HCT116 (cell line): ENCODE measurements at regions not wholly inside any gene's neighbourhood (a gene's known extent, or its start where the extent isn't known, plus 50 kb on each side); places are given as distances from the start of the nearest gene placed in this dataset.

Experiments
- ATAC-seq: fragments of 200-7000 bp; cut with Tn5 transposase; 2 replicates; pipeline ENCODE4 v1.9.1; 2020; ENCODE audit warnings: mild to moderate bottlenecking, moderate library complexity
- BruUV-seq: library from RNA; stranded (reverse); fragments of 400-500 nt; replicated peaks from 2 replicates; lab custom pipeline; 2021; lab: Mats Ljungman, UMichigan
- CTCF ChIA-PET: fragments of 300-600 bp; sonication (Branson Sonifier 250); formaldehyde crosslinking; loops from one replicate; lab custom pipeline; 2021; ENCODE audit warnings: antibody characterized with exemption; lab: Charles Lee
- POLR2A ChIA-PET: fragments of 300-600, 350-600 bp; sonication (Branson Sonifier 250); formaldehyde crosslinking; loops from one replicate; lab custom pipeline; 2021; ENCODE audit warnings: antibody characterized with exemption; lab: Charles Lee
- RAD21 ChIA-PET, 2 experiments: fragments of 300-600 bp; sonication (Branson Sonifier 250); formaldehyde crosslinking; loops; one replicate each; lab custom pipeline; 2023; ENCODE audit warnings: low total read pairs in 2 of 2; ENCODE audit not compliant: uncharacterized antibody in 2 of 2, unreplicated experiment in 2 of 2, low non-redundant PET in 1 of 2; lab: Charles Lee
- DNase-seq: peaks from one replicate; pipeline ENCODE4 v3.0.0-alpha.2; 2010; ENCODE audit warnings: low read depth, low spot score
- H2AFZ ChIP-seq: fragments of 200-600 bp; shearing (Covaris generic), sonication (generic); 2 replicates; pipeline ENCODE4 v1.6.1; 2017; ENCODE audit warnings: low read depth, mixed run types, mixed read lengths, antibody characterized with exemption, low read length; ENCODE audit not compliant: poor library complexity, severe bottlenecking
- H3K27ac ChIP-seq: 2 replicates; pipeline ENCODE4 v1.5.1; 2012; ENCODE audit warnings: low read depth, low read length
- H3K27me3 ChIP-seq: fragments of 200-600 bp; sonication (generic); 2 replicates; pipeline ENCODE4 v1.6.1; 2016; ENCODE audit warnings: mixed run types, low read length, mixed read lengths; ENCODE audit not compliant: insufficient read depth
- H3K36me3 ChIP-seq, 2 experiments: fragments of 200-500 bp in 1 of 2; fragments of 200-600 bp in 1 of 2; sonication (Bioruptor generic) in 1 of 2; sonication (generic) in 1 of 2; 2 replicates each; pipeline versions ENCODE4 v1.5.1 to v1.6.1; 2014 to 2016; ENCODE audit warnings: low read length in 2 of 2, inconsistent platforms in 1 of 2, mixed read lengths in 1 of 2, mixed run types in 1 of 2; ENCODE audit not compliant: insufficient read depth in 2 of 2, control insufficient read depth in 1 of 2
- H3K4me1 ChIP-seq, 2 experiments: fragments of 200-600 bp in 1 of 2; sonication (generic) in 1 of 2; 2 replicates each; pipeline versions ENCODE4 v1.5.1 to v1.6.1; 2012 to 2017; ENCODE audit warnings: low read length in 2 of 2, inconsistent platforms in 1 of 2, mild to moderate bottlenecking in 1 of 2, mixed read lengths in 1 of 2, mixed run types in 1 of 2, moderate library complexity in 1 of 2; ENCODE audit not compliant: insufficient read depth in 2 of 2, control insufficient read depth in 1 of 2
- H3K4me2 ChIP-seq: fragments of 200-600 bp; sonication (generic); 2 replicates; pipeline ENCODE4 v1.6.1; 2017; ENCODE audit warnings: mixed run types, low read length, mixed read lengths
- H3K4me3 ChIP-seq, 2 experiments: fragments of 200-600 bp in 1 of 2; sonication (generic) in 1 of 2; replicated peaks in 1 of 2; 2 replicates each; pipeline ENCODE4 v1.5.1; 2011 to 2016; ENCODE audit warnings: low read length in 2 of 2, control low read depth in 1 of 2, low read depth in 1 of 2, mild to moderate bottlenecking in 1 of 2, mixed read lengths in 1 of 2, mixed run types in 1 of 2
- H3K79me2 ChIP-seq: fragments of 200-600 bp; sonication (generic); 2 replicates; pipeline ENCODE4 v1.6.1; 2017; ENCODE audit warnings: mild to moderate bottlenecking, mixed run types, low read length, moderate library complexity, mixed read lengths; ENCODE audit not compliant: insufficient read depth
- H3K9ac ChIP-seq: fragments of 200-600 bp; sonication (generic); 2 replicates; pipeline ENCODE4 v1.6.1; 2016; ENCODE audit warnings: low read length, mixed read lengths
- H3K9me2 ChIP-seq: fragments of 200-600 bp; sonication (generic), shearing (Covaris generic); 2 replicates; pipeline ENCODE4 v1.6.1; 2017; ENCODE audit warnings: mixed run types, mild to moderate bottlenecking, moderate library complexity; ENCODE audit not compliant: insufficient read depth
- H3K9me3 ChIP-seq, 2 experiments: fragments of 200-500 bp in 1 of 2; fragments of 200-600 bp in 1 of 2; sonication (Bioruptor generic) in 1 of 2; sonication (generic) in 1 of 2; 2 replicates each; pipeline ENCODE4 v1.6.1; 2014 to 2017; ENCODE audit warnings: low read length in 2 of 2, mixed read lengths in 2 of 2, inconsistent platforms in 1 of 2, low read depth in 1 of 2, mild to moderate bottlenecking in 1 of 2, mixed run types in 1 of 2, moderate library complexity in 1 of 2; ENCODE audit not compliant: control insufficient read depth in 1 of 2, insufficient read depth in 1 of 2
- H4K20me1 ChIP-seq: fragments of 200-600 bp; sonication (generic), shearing (Covaris generic); 2 replicates; pipeline ENCODE4 v1.6.1; 2017; ENCODE audit warnings: mixed run types, mild to moderate bottlenecking, moderate library complexity; ENCODE audit not compliant: insufficient read depth
- CEBPB ChIP-seq: IDR thresholded peaks from 2 replicates; pipeline ENCODE4 v1.6.1; 2012; ENCODE audit warnings: low read depth
- EZH2 ChIP-seq: fragments of 200-600 bp; sonication (generic); IDR thresholded peaks from 2 replicates; pipeline ENCODE4 v1.6.1; 2017; ENCODE audit warnings: antibody characterized with exemption, mixed run types
- POLR2A ChIP-seq: IDR thresholded peaks from 2 replicates; pipeline ENCODE4 v1.7.0; 2011; ENCODE audit warnings: borderline replicate concordance; ENCODE audit not compliant: insufficient read depth, insufficient read length; ENCODE audit errors: extremely low read depth
- RAD21 ChIP-seq: IDR thresholded peaks from 2 replicates; pipeline ENCODE4 v1.6.1; 2012; ENCODE audit warnings: low read depth, mild to moderate bottlenecking
- SP1 ChIP-seq: IDR thresholded peaks from 2 replicates; pipeline ENCODE4 v1.6.1; 2012; ENCODE audit warnings: low read depth
- TCF7L2 ChIP-seq: IDR thresholded peaks from 2 replicates; pipeline ENCODE4 v1.7.0; 2011; ENCODE audit warnings: borderline replicate concordance, inconsistent platforms; ENCODE audit not compliant: insufficient read depth, insufficient read length; ENCODE audit errors: extremely low read depth
- YY1 ChIP-seq: IDR thresholded peaks from 2 replicates; pipeline ENCODE4 v1.6.1; 2011; ENCODE audit warnings: low read length, low read depth, moderate library complexity, mild to moderate bottlenecking; ENCODE audit not compliant: insufficient replicate concordance; ENCODE audit errors: extremely low read depth
- intact Hi-C: fragments of 100-400 bp; cut with micrococcal nuclease; formaldehyde crosslinking; loops from 2 replicates; pipeline ENCODE4 v1.10.0; 2022
- TF ChIP-seq, protein P1 (sequence below): IDR thresholded peaks from 2 replicates; pipeline ENCODE4 v1.6.1; 2012
- TF ChIP-seq, protein P2 (sequence below): IDR thresholded peaks from 2 replicates; pipeline ENCODE4 v1.6.1; 2012
- TF ChIP-seq, protein P3 (sequence below), 3 experiments: fragments of 200-600 bp in 1 of 3; sonication (generic) in 1 of 3; IDR thresholded peaks in 2 of 3; conservative IDR thresholded peaks in 1 of 3; 2 replicates each; pipeline ENCODE4 v1.5.1; 2012 to 2017; ENCODE audit warnings: low read depth in 2 of 3, low read length in 2 of 3, antibody characterized with exemption in 1 of 3, borderline replicate concordance in 1 of 3, control low read depth in 1 of 3, mild to moderate bottlenecking in 1 of 3, mixed read lengths in 1 of 3, mixed run types in 1 of 3, moderate library complexity in 1 of 3; ENCODE audit not compliant: insufficient read depth in 1 of 3

DNA sequence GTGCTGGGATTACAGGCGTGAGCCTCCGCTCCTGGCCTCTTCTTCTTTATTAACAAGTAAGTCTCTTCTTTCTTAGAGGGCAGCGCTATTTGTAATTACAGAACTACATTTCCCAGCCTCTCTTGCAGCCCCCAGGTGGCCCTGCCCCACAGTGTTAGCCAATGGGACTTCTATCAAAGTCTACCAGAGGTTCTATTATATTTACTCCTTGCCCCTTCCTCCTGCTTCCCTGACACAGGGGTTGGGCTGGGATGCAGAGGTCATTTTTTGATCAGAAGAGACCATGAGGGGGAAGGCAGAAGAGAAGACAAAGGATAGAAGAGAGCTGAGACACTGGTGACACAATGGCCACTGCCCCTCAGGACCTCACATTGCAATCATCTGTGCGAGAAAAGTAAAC, 224.2 kb downstream of the SYK start:
- Histone ChIP-seq H3K27ac (no peak overlapping the region), H3K4me1 (no peaks in the 10 kb centered on the region), H2AFZ (no peak overlapping the region), H4K20me1 (no peaks in the 10 kb centered on the region), H3K9me2 (0 out of 2 replicates have a peak, but pooled peaks cover 3% of the 10 kb centered on the region), H3K4me2 (no peak overlapping the region), H3K27me3 (no peaks in the 10 kb centered on the region), H3K4me3 (no peak overlapping the region), H3K36me3 (no peaks in the 10 kb centered on the region), H3K9me3 (no peaks in the 10 kb centered on the region), H3K79me2 (no peaks in the 10 kb centered on the region), H3K9ac (no peak overlapping the region)
- ChIA-PET RAD21 (no interaction called here), POLR2A (no interaction called here), CTCF (no interaction called here)
- ATAC-seq = no peak
- BruUV-seq = no TSS peak
- DNase-seq = no peak
- TF ChIP-seq SP1 (no peak), RAD21 (no peak), CEBPB (no peak), POLR2A (no peak), YY1 (no peak), TCF7L2 (no peak), EZH2 (no peak)
- TF ChIP-seq, protein P1, sequence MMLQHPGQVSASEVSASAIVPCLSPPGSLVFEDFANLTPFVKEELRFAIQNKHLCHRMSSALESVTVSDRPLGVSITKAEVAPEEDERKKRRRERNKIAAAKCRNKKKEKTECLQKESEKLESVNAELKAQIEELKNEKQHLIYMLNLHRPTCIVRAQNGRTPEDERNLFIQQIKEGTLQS = no peak
- TF ChIP-seq, protein P2, sequence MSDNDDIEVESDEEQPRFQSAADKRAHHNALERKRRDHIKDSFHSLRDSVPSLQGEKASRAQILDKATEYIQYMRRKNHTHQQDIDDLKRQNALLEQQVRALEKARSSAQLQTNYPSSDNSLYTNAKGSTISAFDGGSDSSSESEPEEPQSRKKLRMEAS = no peak
- TF ChIP-seq, protein P3, sequence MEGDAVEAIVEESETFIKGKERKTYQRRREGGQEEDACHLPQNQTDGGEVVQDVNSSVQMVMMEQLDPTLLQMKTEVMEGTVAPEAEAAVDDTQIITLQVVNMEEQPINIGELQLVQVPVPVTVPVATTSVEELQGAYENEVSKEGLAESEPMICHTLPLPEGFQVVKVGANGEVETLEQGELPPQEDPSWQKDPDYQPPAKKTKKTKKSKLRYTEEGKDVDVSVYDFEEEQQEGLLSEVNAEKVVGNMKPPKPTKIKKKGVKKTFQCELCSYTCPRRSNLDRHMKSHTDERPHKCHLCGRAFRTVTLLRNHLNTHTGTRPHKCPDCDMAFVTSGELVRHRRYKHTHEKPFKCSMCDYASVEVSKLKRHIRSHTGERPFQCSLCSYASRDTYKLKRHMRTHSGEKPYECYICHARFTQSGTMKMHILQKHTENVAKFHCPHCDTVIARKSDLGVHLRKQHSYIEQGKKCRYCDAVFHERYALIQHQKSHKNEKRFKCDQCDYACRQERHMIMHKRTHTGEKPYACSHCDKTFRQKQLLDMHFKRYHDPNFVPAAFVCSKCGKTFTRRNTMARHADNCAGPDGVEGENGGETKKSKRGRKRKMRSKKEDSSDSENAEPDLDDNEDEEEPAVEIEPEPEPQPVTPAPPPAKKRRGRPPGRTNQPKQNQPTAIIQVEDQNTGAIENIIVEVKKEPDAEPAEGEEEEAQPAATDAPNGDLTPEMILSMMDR (IDR thresholded peaks at IDR 0.05 in 2 of 3, conservative IDR thresholded peaks at IDR 0.05 in 1 of 3; ENCODE audit: borderline replicate concordance in 1 of 3, insufficient read depth in 1 of 3, low read depth in 2 of 3, low read length in 2 of 3) = no peak
- intact Hi-C loops = no loop called here
